ENCODE measurements at regions not wholly inside any gene's neighbourhood (a gene's known extent, or its start where the extent isn't known, plus 50 kb on each side); places are given as distances from the start of the nearest gene placed in this dataset.

- intact Hi-C loops (cut with micrococcal nuclease; ENCODE audit: unreplicated experiment) = no loop called here
- Mint-ChIP-seq H3K27me3 (ENCODE audit: unreplicated experiment) (peaks cover 9% of the 10 kb centered on the region), H3K9me3 (ENCODE audit: low read depth, unreplicated experiment) (peaks cover 3% of the 10 kb centered on the region), H3K4me3 (ENCODE audit: low read depth, unreplicated experiment) (no peak overlapping the region), H3K4me1 (ENCODE audit: low read depth, unreplicated experiment) (peaks cover 24% of the 10 kb centered on the region), H3K27ac (ENCODE audit: unreplicated experiment) (no peak overlapping the region), H3K36me3 (ENCODE audit: insufficient read depth, unreplicated experiment) (no peaks in the 10 kb centered on the region)
- TF ChIP-seq, protein P1, sequence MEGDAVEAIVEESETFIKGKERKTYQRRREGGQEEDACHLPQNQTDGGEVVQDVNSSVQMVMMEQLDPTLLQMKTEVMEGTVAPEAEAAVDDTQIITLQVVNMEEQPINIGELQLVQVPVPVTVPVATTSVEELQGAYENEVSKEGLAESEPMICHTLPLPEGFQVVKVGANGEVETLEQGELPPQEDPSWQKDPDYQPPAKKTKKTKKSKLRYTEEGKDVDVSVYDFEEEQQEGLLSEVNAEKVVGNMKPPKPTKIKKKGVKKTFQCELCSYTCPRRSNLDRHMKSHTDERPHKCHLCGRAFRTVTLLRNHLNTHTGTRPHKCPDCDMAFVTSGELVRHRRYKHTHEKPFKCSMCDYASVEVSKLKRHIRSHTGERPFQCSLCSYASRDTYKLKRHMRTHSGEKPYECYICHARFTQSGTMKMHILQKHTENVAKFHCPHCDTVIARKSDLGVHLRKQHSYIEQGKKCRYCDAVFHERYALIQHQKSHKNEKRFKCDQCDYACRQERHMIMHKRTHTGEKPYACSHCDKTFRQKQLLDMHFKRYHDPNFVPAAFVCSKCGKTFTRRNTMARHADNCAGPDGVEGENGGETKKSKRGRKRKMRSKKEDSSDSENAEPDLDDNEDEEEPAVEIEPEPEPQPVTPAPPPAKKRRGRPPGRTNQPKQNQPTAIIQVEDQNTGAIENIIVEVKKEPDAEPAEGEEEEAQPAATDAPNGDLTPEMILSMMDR (IDR thresholded peaks at IDR 0.05; ENCODE audit: unreplicated experiment) = no peak
- no TSS peak for BruUV-seq (replicated peaks)
- no peak for DNase-seq
- CTCF ChIA-PET = interaction anchor here (0.5 to 1.0 kb wide), 2 partner anchors 13 to 471 kb away, joined by 3 to 4 read pairs; no protein-coding TSS in a partner anchor
Observed at GRCh38 chr3:170738766-170739165, 131.2 kb downstream of the RPL22L1 start.

DNA sequence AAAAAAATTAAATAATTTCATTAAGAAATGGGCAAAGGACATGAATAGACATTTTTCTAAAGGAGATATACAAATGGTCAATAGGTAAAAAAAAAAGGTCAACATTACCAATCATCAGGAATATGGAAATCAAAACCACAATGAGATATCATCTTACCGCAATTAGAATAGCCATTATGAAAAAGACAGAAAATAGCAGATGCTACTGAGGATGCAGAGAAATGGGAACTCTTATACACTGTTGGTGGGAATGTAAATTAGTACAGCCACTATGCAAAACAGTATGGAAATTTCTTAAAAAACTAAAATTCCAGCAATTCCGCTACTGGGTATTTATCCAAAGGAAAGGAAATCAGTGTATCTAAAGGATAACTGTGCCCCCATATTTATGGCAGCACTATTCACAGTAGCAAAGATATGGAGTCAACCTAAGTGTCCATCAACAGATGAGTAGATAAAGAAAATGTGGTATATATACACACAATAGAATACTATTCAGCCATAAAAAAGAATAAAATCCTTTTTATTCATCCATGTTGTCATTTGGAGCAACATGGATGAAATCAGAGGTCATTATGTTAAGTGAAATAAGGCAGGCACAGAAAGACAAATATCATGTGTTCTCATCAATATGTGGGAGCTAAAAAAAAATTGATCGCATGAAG, 132.4 kb downstream of the RPL22L1 start:
- peaks cover 3% of the 10 kb centered on the region for H3K9me3 Mint-ChIP-seq (ENCODE audit: low read depth, unreplicated experiment)
- no peak overlapping the region for H3K4me3 Mint-ChIP-seq (ENCODE audit: low read depth, unreplicated experiment)
- TF ChIP-seq, protein P1 (IDR thresholded peaks at IDR 0.05; ENCODE audit: unreplicated experiment) = no peak
- no TSS peak for BruUV-seq (replicated peaks)
- peaks cover 24% of the 10 kb centered on the region for H3K4me1 Mint-ChIP-seq (ENCODE audit: low read depth, unreplicated experiment)
- intact Hi-C loops (cut with micrococcal nuclease; ENCODE audit: unreplicated experiment) = no loop called here
- CTCF ChIA-PET = interaction anchor here (0.6 kb wide), 1 partner anchor 552 kb away, joined by 4 read pairs; no protein-coding TSS in a partner anchor
- peaks cover 9% of the 10 kb centered on the region for H3K27me3 Mint-ChIP-seq (ENCODE audit: unreplicated experiment)
- no peak overlapping the region for H3K27ac Mint-ChIP-seq (ENCODE audit: unreplicated experiment)
- DNase-seq = no peak
- H3K36me3 Mint-ChIP-seq (ENCODE audit: insufficient read depth, unreplicated experiment) = no peaks in the 10 kb centered on the region

DNA sequence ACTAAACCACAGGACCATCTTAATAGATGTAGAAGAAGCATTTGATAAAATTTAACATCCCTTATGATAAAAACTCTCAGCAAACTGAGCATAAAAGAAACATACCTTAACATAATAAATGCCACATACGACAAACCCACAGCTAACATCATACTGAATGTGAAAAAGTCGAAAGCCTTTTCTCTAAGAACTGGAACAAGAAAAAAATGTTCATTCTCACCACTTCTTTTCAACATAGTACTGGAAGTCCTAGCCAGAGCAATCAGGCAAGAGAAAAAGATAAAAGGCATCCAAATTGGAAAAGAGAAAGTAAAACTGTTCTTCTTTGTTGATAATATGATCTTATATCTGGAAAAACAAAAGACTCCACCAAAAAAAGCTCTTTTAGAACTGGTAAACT, 134.2 kb downstream of the RPL22L1 start:
- Mint-ChIP-seq H3K4me3 (ENCODE audit: low read depth, unreplicated experiment) (no peak overlapping the region), H3K9me3 (ENCODE audit: low read depth, unreplicated experiment) (peaks cover 3% of the 10 kb centered on the region), H3K4me1 (ENCODE audit: low read depth, unreplicated experiment) (peaks cover 7% of the 10 kb centered on the region), H3K27ac (ENCODE audit: unreplicated experiment) (no peak overlapping the region), H3K27me3 (ENCODE audit: unreplicated experiment) (peaks cover 9% of the 10 kb centered on the region), H3K36me3 (ENCODE audit: insufficient read depth, unreplicated experiment) (no peaks in the 10 kb centered on the region)
- CTCF ChIA-PET = no interaction called here
- no TSS peak for BruUV-seq (replicated peaks)
- intact Hi-C loops (cut with micrococcal nuclease; ENCODE audit: unreplicated experiment) = no loop called here
- TF ChIP-seq, protein P1 (IDR thresholded peaks at IDR 0.05; ENCODE audit: unreplicated experiment) = no peak
- no peak for DNase-seq

DNA sequence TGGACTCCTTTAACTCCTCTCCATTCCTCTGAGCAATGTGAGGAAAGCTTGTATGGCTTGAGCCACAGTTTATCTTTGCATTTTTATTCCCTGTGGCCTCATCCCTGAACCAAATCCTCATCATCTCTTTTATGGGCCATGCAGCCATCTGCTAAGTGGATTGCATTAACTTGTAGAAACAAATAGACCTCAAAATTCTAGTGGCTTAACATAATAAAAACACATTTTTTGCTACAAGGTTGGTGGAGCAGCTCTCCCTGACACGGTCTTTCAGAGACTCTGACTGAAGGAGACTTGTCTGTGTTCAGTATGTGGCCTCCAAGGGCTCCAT, 135.3 kb downstream of the RPL22L1 start:
- Mint-ChIP-seq H3K27ac (ENCODE audit: unreplicated experiment) (no peak overlapping the region), H3K36me3 (ENCODE audit: insufficient read depth, unreplicated experiment) (no peaks in the 10 kb centered on the region), H3K4me1 (ENCODE audit: low read depth, unreplicated experiment) (no peaks in the 10 kb centered on the region), H3K4me3 (ENCODE audit: low read depth, unreplicated experiment) (no peak overlapping the region), H3K27me3 (ENCODE audit: unreplicated experiment) (peaks cover 9% of the 10 kb centered on the region), H3K9me3 (ENCODE audit: low read depth, unreplicated experiment) (peaks cover 3% of the 10 kb centered on the region)
- intact Hi-C loops (cut with micrococcal nuclease; ENCODE audit: unreplicated experiment) = no loop called here
- CTCF ChIA-PET = interaction anchor here (0.8 kb wide), 1 partner anchor 20 kb away, joined by 3 read pairs; no protein-coding TSS in a partner anchor
- BruUV-seq (replicated peaks) = no TSS peak
- TF ChIP-seq, protein P1 (IDR thresholded peaks at IDR 0.05; ENCODE audit: unreplicated experiment) = no peak
- DNase-seq = no peak

All from Calu3 (cell line).